SH-SY5Y (cell line): ENCODE measurements at regions not wholly inside any gene's neighbourhood (a gene's known extent, or its start where the extent isn't known, plus 50 kb on each side); places are given as distances from the start of the nearest gene placed in this dataset.

Experiments used
- GATA2 ChIP-seq: IDR thresholded peaks from 2 replicates; pipeline ENCODE4 v1.6.1; 2011; ENCODE audit warnings: mild to moderate bottlenecking, low read depth, low read length
- GATA3 ChIP-seq: IDR thresholded peaks from 2 replicates; pipeline ENCODE4 v1.6.1; 2011; ENCODE audit warnings: low read depth, mild to moderate bottlenecking, low read length, moderate library complexity

DNA sequence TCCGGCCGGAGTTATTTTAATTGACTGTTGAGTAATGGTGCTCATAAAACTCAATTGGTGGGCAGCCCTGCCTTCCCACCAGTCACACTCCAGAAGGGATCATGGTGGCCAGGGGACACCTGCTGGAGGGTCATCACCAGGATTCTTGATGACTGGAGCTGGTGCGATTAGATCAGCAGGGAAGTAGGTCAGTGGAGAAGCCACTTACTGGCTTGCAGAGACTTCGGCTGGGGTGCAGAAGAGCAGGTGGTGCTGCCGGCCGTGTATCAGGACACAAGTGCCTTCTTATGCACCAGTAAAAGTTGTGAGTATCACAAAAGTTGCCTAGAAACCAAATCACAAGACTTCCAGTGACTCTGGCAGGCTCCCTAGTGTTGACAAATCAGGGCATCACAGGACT lies 82.6 kb upstream of the CHCHD3 start:
- no peak for TF ChIP-seq GATA3
- TF ChIP-seq GATA2, result no peak
